AG04450 (cell line): ENCODE measurements at regions not wholly inside any gene's neighbourhood (a gene's known extent, or its start where the extent isn't known, plus 50 kb on each side); places are given as distances from the start of the nearest gene placed in this dataset.
"Not testable (repeated sequence)": the region's sequence is repeated elsewhere in the genome, so short reads cannot be mapped to it uniquely, and the experiment has no call there.

Experiments used
- CTCF ChIA-PET: fragments of 300-600, 350-600 bp; formaldehyde crosslinking; extraction: SDS; loops from one replicate; lab custom pipeline; 2022; ENCODE audit warnings: antibody characterized with exemption, inconsistent platforms; lab: Charles Lee
- POLR2A ChIA-PET: fragments of 350-600 bp; formaldehyde crosslinking; extraction: SDS; loops from one replicate; lab custom pipeline; 2021; ENCODE audit warnings: antibody characterized with exemption, inconsistent platforms; lab: Yijun Ruan, JAX
- DNase-seq: peaks from one replicate; pipeline ENCODE4 v3.0.0-alpha.2; 2011; ENCODE audit warnings: low read depth, low spot score
- H3K27ac ChIP-seq: one replicate; pipeline ENCODE4 v1.5.1; 2012; ENCODE audit warnings: low read depth, low read length, control low read depth
- H3K27me3 ChIP-seq: one replicate; pipeline ENCODE4 v1.6.0; 2012; ENCODE audit warnings: low read length; ENCODE audit not compliant: control insufficient read depth, insufficient read depth
- H3K4me3 ChIP-seq: 2 replicates; pipeline ENCODE4 v1.5.1; 2011; ENCODE audit warnings: mild to moderate bottlenecking, low read depth, low read length, control low read depth
- H3K9me3 ChIP-seq: 2 replicates; pipeline ENCODE4 v1.5.1; 2012; ENCODE audit warnings: low read length; ENCODE audit not compliant: control insufficient read depth, insufficient read depth
- CTCF ChIP-seq: IDR thresholded peaks from 2 replicates; pipeline ENCODE4 v1.5.1; 2011; ENCODE audit warnings: low read depth, low read length, control low read depth, inconsistent platforms

GRCh38 chr12:105510526-105510925 lies 180.0 kb downstream of the C12orf75 start:
- peaks cover 16% of the 10 kb centered on the region for H3K27me3 ChIP-seq
- DNase-seq, result no peak
- no peak overlapping the region for H3K4me3 ChIP-seq
- ChIA-PET POLR2A (no interaction called here), CTCF (no interaction called here)
- TF ChIP-seq CTCF, result no peak
- H3K9me3 ChIP-seq, result no peaks in the 10 kb centered on the region
- no peak overlapping the region for H3K27ac ChIP-seq

GRCh38 chr12:105512861-105513260 lies 182.4 kb downstream of the C12orf75 start:
- DNase-seq, H3K27me3 ChIP-seq, H3K27ac ChIP-seq, POLR2A ChIA-PET, H3K9me3 ChIP-seq, H3K4me3 ChIP-seq, CTCF ChIA-PET: not testable (repeated sequence)

GRCh38 chr12:105522166-105522825 lies 191.8 kb downstream of the C12orf75 start:
- POLR2A ChIA-PET, result interaction anchor here (0.6 kb wide), 1 partner anchor 40 kb away, joined by 4 read pairs; no protein-coding TSS in a partner anchor
- Histone ChIP-seq H3K27ac (no peak overlapping the region), H3K4me3 (no peak overlapping the region), H3K27me3 (no peaks in the 10 kb centered on the region), H3K9me3 (peaks cover 6% of the 10 kb centered on the region)
- no peak for TF ChIP-seq CTCF
- CTCF ChIA-PET, result no interaction called here
- DNase-seq, result no peak

GRCh38 chr12:105523164-105524057 lies 192.9 kb downstream of the C12orf75 start:
- H3K9me3 ChIP-seq, result peaks cover 6% of the 10 kb centered on the region
- no peak overlapping the region for H3K4me3 ChIP-seq
- no peaks in the 10 kb centered on the region for H3K27me3 ChIP-seq
- peak; percentile 74 for DNase-seq
- ChIA-PET CTCF (no interaction called here), POLR2A (interaction anchor here (0.6 kb wide), 1 partner anchor 39 kb away, joined by 4 read pairs; no protein-coding TSS in a partner anchor)
- TF ChIP-seq CTCF, result no peak
- H3K27ac ChIP-seq, result no peak overlapping the region

- Histone ChIP-seq H3K9me3 (no peaks in the 10 kb centered on the region), H3K4me3 (no peak overlapping the region), H3K27me3 (no peaks in the 10 kb centered on the region), H3K27ac (no peak overlapping the region)
- CTCF ChIA-PET, result interaction anchor here (0.7 kb wide), 1 partner anchor 470 kb away, joined by 3 read pairs; no protein-coding TSS in a partner anchor
- no peak for TF ChIP-seq CTCF
- POLR2A ChIA-PET, result interaction anchor here (0.5 kb wide), 1 partner anchor 27 kb away, joined by 3 read pairs; no protein-coding TSS in a partner anchor
- DNase-seq, result no peak
These were observed 194.5 kb downstream of the C12orf75 start for GRCh38 chr12:105524961-105525360.
